Gastrocnemius medialis (tissue), 4 donors: ENCODE measurements at regions not wholly inside any gene's neighbourhood (a gene's known extent, or its start where the extent isn't known, plus 50 kb on each side); places are given as distances from the start of the nearest gene placed in this dataset.

Experiments used
- POLR2A ChIP-seq, 2 donors: fragments of 450-650 bp; IDR thresholded peaks; one replicate each; pipeline ENCODE4 v1.6.1; 2017; ENCODE audit warnings: antibody characterized with exemption in 2 of 2, mild to moderate bottlenecking in 2 of 2, moderate library complexity in 2 of 2
- TF ChIP-seq, protein P1 (sequence below), 5 experiments: fragments of 450-650 bp in 3 of 5; fragments of 200-600 bp in 2 of 5; sonication (generic) in 2 of 5; IDR thresholded peaks in 4 of 5; conservative IDR thresholded peaks in 1 of 5; 1 replicate in 4 of 5; 2 replicates in 1 of 5; pipeline ENCODE4 v1.5.1; 2016 to 2019; ENCODE audit warnings: antibody characterized with exemption in 5 of 5, mild to moderate bottlenecking in 3 of 5, moderate library complexity in 3 of 5

DNA sequence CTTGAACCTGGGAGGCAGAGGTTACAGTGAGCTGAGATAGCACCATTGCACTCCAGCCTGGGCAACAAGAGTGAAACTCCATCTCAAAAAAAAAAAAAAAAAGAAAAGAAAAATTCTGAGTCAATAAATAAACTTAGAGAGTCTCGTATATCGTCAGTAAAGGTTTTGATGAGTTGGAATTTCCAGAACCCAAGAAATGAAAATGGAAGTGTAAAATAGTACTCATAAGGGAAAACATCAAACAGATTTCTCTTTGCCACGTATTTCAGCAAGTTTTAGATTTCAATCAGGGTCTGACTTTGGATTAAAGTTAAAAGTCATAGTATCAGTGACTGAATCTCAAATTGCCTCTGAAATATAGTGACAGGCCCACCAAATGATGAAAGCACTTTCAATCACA, 71.4 kb upstream of the SPOPL start:
- TF ChIP-seq, protein P1, sequence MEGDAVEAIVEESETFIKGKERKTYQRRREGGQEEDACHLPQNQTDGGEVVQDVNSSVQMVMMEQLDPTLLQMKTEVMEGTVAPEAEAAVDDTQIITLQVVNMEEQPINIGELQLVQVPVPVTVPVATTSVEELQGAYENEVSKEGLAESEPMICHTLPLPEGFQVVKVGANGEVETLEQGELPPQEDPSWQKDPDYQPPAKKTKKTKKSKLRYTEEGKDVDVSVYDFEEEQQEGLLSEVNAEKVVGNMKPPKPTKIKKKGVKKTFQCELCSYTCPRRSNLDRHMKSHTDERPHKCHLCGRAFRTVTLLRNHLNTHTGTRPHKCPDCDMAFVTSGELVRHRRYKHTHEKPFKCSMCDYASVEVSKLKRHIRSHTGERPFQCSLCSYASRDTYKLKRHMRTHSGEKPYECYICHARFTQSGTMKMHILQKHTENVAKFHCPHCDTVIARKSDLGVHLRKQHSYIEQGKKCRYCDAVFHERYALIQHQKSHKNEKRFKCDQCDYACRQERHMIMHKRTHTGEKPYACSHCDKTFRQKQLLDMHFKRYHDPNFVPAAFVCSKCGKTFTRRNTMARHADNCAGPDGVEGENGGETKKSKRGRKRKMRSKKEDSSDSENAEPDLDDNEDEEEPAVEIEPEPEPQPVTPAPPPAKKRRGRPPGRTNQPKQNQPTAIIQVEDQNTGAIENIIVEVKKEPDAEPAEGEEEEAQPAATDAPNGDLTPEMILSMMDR (IDR thresholded peaks at IDR 0.05 in 4 of 5, conservative IDR thresholded peaks at IDR 0.05 in 1 of 5), result no peak
- no peak for TF ChIP-seq POLR2A (IDR thresholded peaks at IDR 0.05)
